ENCODE measurements at regions not wholly inside any gene's neighbourhood (a gene's known extent, or its start where the extent isn't known, plus 50 kb on each side); places are given as distances from the start of the nearest gene placed in this dataset.

- no peak for DNase-seq (ENCODE audit: unreplicated experiment)
Measured at GRCh38 chr2:126408671-126409070, 247.3 kb upstream of the GYPC start.

GRCh38 chr2:126409850-126410249 lies 246.1 kb upstream of the GYPC start:
- ChIA-PET POLR2A (interaction anchor here (0.6 kb wide), 1 partner anchor 30 kb away, joined by 3 read pairs; no protein-coding TSS in a partner anchor), CTCF (no interaction called here)
- no peak for DNase-seq (ENCODE audit: unreplicated experiment)
- Mint-ChIP-seq H3K4me3 (ENCODE audit: unreplicated experiment) (no peak overlapping the region), H3K27ac (ENCODE audit: low read depth, unreplicated experiment) (no peak overlapping the region), H3K27me3 (ENCODE audit: insufficient read depth, unreplicated experiment) (peaks cover 21% of the 10 kb centered on the region), H3K4me1 (ENCODE audit: insufficient read depth, unreplicated experiment) (no peaks in the 10 kb centered on the region), H3K9me3 (ENCODE audit: unreplicated experiment) (no peaks in the 10 kb centered on the region), H3K36me3 (ENCODE audit: insufficient read depth, unreplicated experiment) (no peaks in the 10 kb centered on the region)
- no peak for TF ChIP-seq CTCF (IDR thresholded peaks at IDR 0.05; ENCODE audit: unreplicated experiment)
- BruUV-seq (replicated peaks), result no TSS peak
- intact Hi-C loops (cut with micrococcal nuclease), result no loop called here

More at GRCh38 chr2:126408671-126409070, 247.3 kb upstream of the GYPC start:
- BruUV-seq (replicated peaks), result no TSS peak
- ChIA-PET POLR2A (interaction anchor here (0.7 kb wide), 1 partner anchor 275 kb away, joined by 4 read pairs; no protein-coding TSS in a partner anchor), CTCF (no interaction called here)
- H3K9me3 Mint-ChIP-seq (ENCODE audit: unreplicated experiment), result peaks cover 3% of the 10 kb centered on the region
- intact Hi-C loops (cut with micrococcal nuclease), result no loop called here
- H3K27ac Mint-ChIP-seq (ENCODE audit: low read depth, unreplicated experiment), result no peak overlapping the region
- H3K27me3 Mint-ChIP-seq (ENCODE audit: insufficient read depth, unreplicated experiment), result peaks cover 21% of the 10 kb centered on the region
- TF ChIP-seq CTCF (IDR thresholded peaks at IDR 0.05; ENCODE audit: unreplicated experiment), result no peak
- no peaks in the 10 kb centered on the region for H3K4me1 Mint-ChIP-seq (ENCODE audit: insufficient read depth, unreplicated experiment)
- H3K4me3 Mint-ChIP-seq (ENCODE audit: unreplicated experiment), result no peak overlapping the region
- no peaks in the 10 kb centered on the region for H3K36me3 Mint-ChIP-seq (ENCODE audit: insufficient read depth, unreplicated experiment)

GRCh38 chr2:126413079-126413478 lies 242.9 kb upstream of the GYPC start:
- Mint-ChIP-seq H3K4me1 (ENCODE audit: insufficient read depth, unreplicated experiment) (no peaks in the 10 kb centered on the region), H3K36me3 (ENCODE audit: insufficient read depth, unreplicated experiment) (no peaks in the 10 kb centered on the region), H3K27me3 (ENCODE audit: insufficient read depth, unreplicated experiment) (peaks cover 2% of the 10 kb centered on the region), H3K9me3 (ENCODE audit: unreplicated experiment) (peaks cover 7% of the 10 kb centered on the region), H3K27ac (ENCODE audit: low read depth, unreplicated experiment) (no peak overlapping the region), H3K4me3 (ENCODE audit: unreplicated experiment) (no peak overlapping the region)
- ChIA-PET POLR2A (interaction anchor here (0.8 kb wide), 1 partner anchor 17 kb away, joined by 3 read pairs; no protein-coding TSS in a partner anchor), CTCF (no interaction called here)
- intact Hi-C loops (cut with micrococcal nuclease), result no loop called here
- DNase-seq (ENCODE audit: unreplicated experiment), result no peak
- no TSS peak for BruUV-seq (replicated peaks)
- TF ChIP-seq CTCF (IDR thresholded peaks at IDR 0.05; ENCODE audit: unreplicated experiment), result no peak

- Mint-ChIP-seq H3K9me3 (ENCODE audit: unreplicated experiment) (peaks cover 39% of the 10 kb centered on the region), H3K27ac (ENCODE audit: low read depth, unreplicated experiment) (no peak overlapping the region), H3K27me3 (ENCODE audit: insufficient read depth, unreplicated experiment) (peaks cover 11% of the 10 kb centered on the region), H3K4me3 (ENCODE audit: unreplicated experiment) (no peak overlapping the region), H3K4me1 (ENCODE audit: insufficient read depth, unreplicated experiment) (no peaks in the 10 kb centered on the region), H3K36me3 (ENCODE audit: insufficient read depth, unreplicated experiment) (no peaks in the 10 kb centered on the region)
- no TSS peak for BruUV-seq (replicated peaks)
- TF ChIP-seq CTCF (IDR thresholded peaks at IDR 0.05; ENCODE audit: unreplicated experiment), result no peak
- no peak for DNase-seq (ENCODE audit: unreplicated experiment)
- intact Hi-C loops (cut with micrococcal nuclease), result no loop called here
- ChIA-PET POLR2A (interaction anchor here (0.7 kb wide), 2 partner anchors 17 to 355 kb away, joined by 3 read pairs; no protein-coding TSS in a partner anchor), CTCF (no interaction called here)
Measured at GRCh38 chr2:126419403-126419802, 236.6 kb upstream of the GYPC start.

All from MCF 10A (cell line).